Skeletal muscle cell (primary cell): ENCODE measurements at regions not wholly inside any gene's neighbourhood (a gene's known extent, or its start where the extent isn't known, plus 50 kb on each side); places are given as distances from the start of the nearest gene placed in this dataset.
"Not testable (repeated sequence)": the region's sequence is repeated elsewhere in the genome, so short reads cannot be mapped to it uniquely, and the experiment has no call there.

Experiments
- DNase-seq: peaks from one replicate; pipeline ENCODE4 v3.0.0-alpha.2; 2010; ENCODE audit warnings: low read depth
- H3K4me3 ChIP-seq: 2 replicates; pipeline ENCODE4 v1.5.1; 2011; ENCODE audit warnings: low read depth, mild to moderate bottlenecking, control low read depth, low read length, moderate library complexity

GRCh38 chr12:47388712-47389111 lies 309.0 kb upstream of the AMIGO2 start:
- no peak for DNase-seq
- no peak overlapping the region for H3K4me3 ChIP-seq

GRCh38 chr12:47387994-47388393 lies 308.2 kb upstream of the AMIGO2 start:
- no peak overlapping the region for H3K4me3 ChIP-seq
- DNase-seq, result no peak

GRCh38 chr12:47385653-47386052 lies 305.9 kb upstream of the AMIGO2 start:
- H3K4me3 ChIP-seq, result no peak overlapping the region

GRCh38 chr12:47383942-47384341 lies 304.2 kb upstream of the AMIGO2 start:
- peak; percentile 25 for DNase-seq

More at GRCh38 chr12:47385653-47386052, 305.9 kb upstream of the AMIGO2 start:
- DNase-seq, result no peak

GRCh38 chr12:47382305-47382704 lies 302.5 kb upstream of the AMIGO2 start:
- DNase-seq, result no peak

More at GRCh38 chr12:47383942-47384341, 304.2 kb upstream of the AMIGO2 start:
- no peak overlapping the region for H3K4me3 ChIP-seq

GRCh38 chr12:47378907-47379306 lies 299.1 kb upstream of the AMIGO2 start:
- H3K4me3 ChIP-seq, result no peak overlapping the region
- DNase-seq, result no peak

More at GRCh38 chr12:47382305-47382704, 302.5 kb upstream of the AMIGO2 start:
- no peak overlapping the region for H3K4me3 ChIP-seq

GRCh38 chr12:47378222-47378582 lies 298.4 kb upstream of the AMIGO2 start:
- no peak for DNase-seq
- no peak overlapping the region for H3K4me3 ChIP-seq

- no peak overlapping the region for H3K4me3 ChIP-seq
- peak; percentile 99 for DNase-seq
Observed at GRCh38 chr12:47377414-47378221, 297.9 kb upstream of the AMIGO2 start.

- no peak for DNase-seq
- H3K4me3 ChIP-seq, result no peak overlapping the region
Observed at GRCh38 chr12:47376927-47377326, 297.2 kb upstream of the AMIGO2 start.

GRCh38 chr12:47373554-47374150 lies 293.9 kb upstream of the AMIGO2 start:
- DNase-seq, result no peak
- no peak overlapping the region for H3K4me3 ChIP-seq

- DNase-seq, result no peak
- H3K4me3 ChIP-seq, result no peak overlapping the region
Observed at GRCh38 chr12:47370421-47370820, 290.7 kb upstream of the AMIGO2 start.

GRCh38 chr12:47369085-47369484 lies 289.3 kb upstream of the AMIGO2 start:
- no peak for DNase-seq
- H3K4me3 ChIP-seq, result no peak overlapping the region

GRCh38 chr12:47367912-47368537 lies 288.3 kb upstream of the AMIGO2 start:
- DNase-seq, result no peak
- H3K4me3 ChIP-seq, result no peak overlapping the region

- no peak for DNase-seq
- H3K4me3 ChIP-seq, result no peak overlapping the region
Observed at GRCh38 chr12:47366579-47366978, 286.8 kb upstream of the AMIGO2 start.

GRCh38 chr12:47366157-47366556 lies 286.4 kb upstream of the AMIGO2 start:
- DNase-seq, result no peak
- H3K4me3 ChIP-seq, result no peak overlapping the region

- not testable (repeated sequence) for DNase-seq, H3K4me3 ChIP-seq
Observed at GRCh38 chr12:47365443-47366076, 285.8 kb upstream of the AMIGO2 start.

GRCh38 chr12:47364261-47364660 lies 284.5 kb upstream of the AMIGO2 start:
- no peak for DNase-seq
- H3K4me3 ChIP-seq, result no peak overlapping the region

GRCh38 chr12:47362126-47362705 lies 282.5 kb upstream of the AMIGO2 start:
- DNase-seq, result no peak
- H3K4me3 ChIP-seq, result no peak overlapping the region

GRCh38 chr12:47361389-47362021 lies 281.7 kb upstream of the AMIGO2 start:
- no peak overlapping the region for H3K4me3 ChIP-seq
- no peak for DNase-seq
